Mesenchymal stem cell (in vitro differentiated cells and primary cell): ENCODE measurements at regions not wholly inside any gene's neighbourhood (a gene's known extent, or its start where the extent isn't known, plus 50 kb on each side); places are given as distances from the start of the nearest gene placed in this dataset.

ENCODE experiments used
- DNase-seq: peaks from one replicate; pipeline ENCODE4 v3.0.0-alpha.2; 2013
- H2AFZ ChIP-seq: one replicate; pipeline ENCODE4 v1.6.1; 2013; ENCODE audit warnings: low read depth, mild to moderate bottlenecking, control low read depth, inconsistent platforms, low read length, moderate library complexity
- H2AK5ac ChIP-seq: 2 replicates; pipeline ENCODE4 v1.6.1; 2013; ENCODE audit warnings: low read length, moderate library complexity, mild to moderate bottlenecking, inconsistent platforms; ENCODE audit not compliant: severe bottlenecking
- H2BK120ac ChIP-seq: one replicate; pipeline ENCODE4 v1.6.1; 2013; ENCODE audit warnings: low read depth, mild to moderate bottlenecking, inconsistent platforms, low read length, moderate library complexity
- H2BK12ac ChIP-seq, 2 experiments: one replicate each; pipeline ENCODE4 v1.6.1; 2013; ENCODE audit warnings: inconsistent platforms in 2 of 2, low read length in 2 of 2, mild to moderate bottlenecking in 2 of 2, moderate library complexity in 2 of 2, control low read depth in 1 of 2
- H2BK15ac ChIP-seq: one replicate; pipeline ENCODE4 v1.6.1; 2013; ENCODE audit warnings: mild to moderate bottlenecking, low read depth, inconsistent platforms; ENCODE audit not compliant: poor library complexity, severe bottlenecking
- H2BK5ac ChIP-seq: 2 replicates; pipeline ENCODE4 v1.6.1; 2013; ENCODE audit warnings: low read depth, mild to moderate bottlenecking, low read length, control low read depth, inconsistent platforms; ENCODE audit not compliant: poor library complexity, severe bottlenecking
- H3K14ac ChIP-seq, 2 experiments: one replicate each; pipeline ENCODE4 v1.6.1; 2013; ENCODE audit warnings: inconsistent platforms in 2 of 2, low read length in 2 of 2, control low read depth in 1 of 2, mild to moderate bottlenecking in 1 of 2, moderate library complexity in 1 of 2
- H3K18ac ChIP-seq, 2 experiments: one replicate each; pipeline ENCODE4 v1.6.1; 2013; ENCODE audit warnings: inconsistent platforms in 2 of 2, low read length in 2 of 2, control low read depth in 1 of 2, low read depth in 1 of 2, mild to moderate bottlenecking in 1 of 2
- H3K23ac ChIP-seq, 2 experiments: one replicate each; pipeline ENCODE4 v1.6.1; 2013; ENCODE audit warnings: inconsistent platforms in 2 of 2, low read length in 2 of 2, mild to moderate bottlenecking in 2 of 2, moderate library complexity in 2 of 2, control low read depth in 1 of 2
- H3K27ac ChIP-seq: 2 replicates; pipeline ENCODE4 v1.5.1; 2013; ENCODE audit warnings: mild to moderate bottlenecking, moderate library complexity, low read length, control low read depth, inconsistent platforms; ENCODE audit not compliant: poor library complexity, severe bottlenecking
- H3K27me3 ChIP-seq, 2 experiments: 2 replicates each; pipeline versions ENCODE4 v1.6.1 to v1.7.0; 2013; ENCODE audit warnings: low read length in 2 of 2, mild to moderate bottlenecking in 2 of 2, moderate library complexity in 2 of 2, control low read depth in 1 of 2, inconsistent platforms in 1 of 2; ENCODE audit not compliant: control insufficient read depth in 1 of 2, insufficient read depth in 1 of 2
- H3K36me3 ChIP-seq, 2 experiments: 2 replicates each; pipeline versions ENCODE4 v1.6.1 to v1.7.0; 2013; ENCODE audit warnings: low read length in 2 of 2, control low read depth in 1 of 2, inconsistent platforms in 1 of 2, low read depth in 1 of 2, mild to moderate bottlenecking in 1 of 2; ENCODE audit not compliant: insufficient read depth in 2 of 2, control insufficient read depth in 1 of 2
- H3K4ac ChIP-seq, 2 experiments: one replicate each; pipeline ENCODE4 v1.6.1; 2013; ENCODE audit warnings: inconsistent platforms in 2 of 2, low read length in 2 of 2, mild to moderate bottlenecking in 2 of 2, moderate library complexity in 2 of 2, control low read depth in 1 of 2, low read depth in 1 of 2
- H3K4me1 ChIP-seq: 2 replicates; pipeline ENCODE4 v1.6.1; 2013; ENCODE audit warnings: low read depth, low read length, control low read depth; ENCODE audit not compliant: control insufficient read depth, insufficient read depth
- H3K4me2 ChIP-seq: 2 replicates; pipeline ENCODE4 v1.6.1; 2013; ENCODE audit warnings: low read length, mild to moderate bottlenecking, inconsistent platforms; ENCODE audit not compliant: poor library complexity, severe bottlenecking
- H3K4me3 ChIP-seq, 2 experiments: 2 replicates each; pipeline versions ENCODE4 v1.5.1 to v1.7.0; 2013; ENCODE audit warnings: low read length in 2 of 2, mild to moderate bottlenecking in 2 of 2, control low read depth in 1 of 2, low read depth in 1 of 2; ENCODE audit not compliant: insufficient read depth in 1 of 2
- H3K79me1 ChIP-seq: replicated peaks from 2 replicates; pipeline ENCODE4 v1.6.1; 2013; ENCODE audit warnings: mild to moderate bottlenecking, control low read depth, low read length, inconsistent platforms; ENCODE audit not compliant: poor library complexity, severe bottlenecking
- H3K9ac ChIP-seq: 2 replicates; pipeline ENCODE4 v1.7.0; 2013; ENCODE audit warnings: mild to moderate bottlenecking, low read length, moderate library complexity
- H3K9me3 ChIP-seq: 2 replicates; pipeline ENCODE4 v1.7.0; 2013; ENCODE audit warnings: mild to moderate bottlenecking, low read length; ENCODE audit not compliant: control insufficient read depth
- H4K8ac ChIP-seq: one replicate; pipeline ENCODE4 v1.6.1; 2013; ENCODE audit warnings: inconsistent platforms, mild to moderate bottlenecking, low read length, moderate library complexity
- H4K91ac ChIP-seq: one replicate; pipeline ENCODE4 v1.6.1; 2013; ENCODE audit warnings: mild to moderate bottlenecking, low read length, inconsistent platforms
- WGBS: methylation state at CpG from one replicate; pipeline ENCODE4 v1.1.7; 2013; ENCODE audit warnings: mixed read lengths; 5-methylcytosine and 5-hydroxymethylcytosine counted together

DNA sequence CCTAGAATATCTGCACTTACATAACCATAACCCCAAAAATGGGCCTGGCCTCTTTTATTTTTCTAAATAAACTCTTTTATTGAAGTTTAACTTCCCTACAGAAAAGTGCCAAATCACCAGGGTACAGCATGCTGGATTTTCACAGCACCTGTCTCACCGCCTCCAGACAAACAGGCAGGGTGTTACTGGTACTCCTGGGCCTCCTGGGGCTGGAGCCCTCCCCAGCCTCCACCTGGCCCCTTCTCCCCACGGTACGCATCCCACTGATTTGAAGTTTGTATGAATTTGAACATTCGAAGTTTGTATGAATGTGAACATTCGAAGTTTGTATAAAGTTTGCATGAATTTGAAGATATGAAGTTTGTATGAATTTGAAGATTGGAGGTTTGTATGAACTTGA, 232.1 kb downstream of the NDUFA10 start:
- Histone ChIP-seq H3K9me3 (peaks cover 5% of the 10 kb centered on the region), H2AFZ (no peak overlapping the region), H3K4me1 (no peaks in the 10 kb centered on the region), H3K4ac (no peak overlapping the region), H3K23ac (no peak overlapping the region), H2BK15ac (no peak overlapping the region), H3K79me1 (no peaks in the 10 kb centered on the region), H3K4me3 (no peak overlapping the region), H2BK120ac (no peak overlapping the region), H2AK5ac (no peak overlapping the region), H2BK12ac (no peak overlapping the region), H3K27me3 (peaks cover 0 to 29% of the 10 kb centered on the region in 2 experiments), H3K27ac (no peak overlapping the region), H3K36me3 (no peaks in the 10 kb centered on the region), H3K18ac (no peak overlapping the region), H3K9ac (no peak overlapping the region), H3K4me2 (no peak overlapping the region), H3K14ac (no peak overlapping the region), H4K91ac (no peak overlapping the region), H2BK5ac (no peak overlapping the region), H4K8ac (no peak overlapping the region)
- WGBS, result 79% methylated on average over 5 of the region's 5 CpGs
- DNase-seq, result no peak

- Histone ChIP-seq H3K4me2 (no peak overlapping the region), H2BK5ac (no peak overlapping the region), H3K9me3 (no peaks in the 10 kb centered on the region), H3K14ac (no peak overlapping the region), H2BK12ac (no peak overlapping the region), H3K79me1 (no peaks in the 10 kb centered on the region), H4K8ac (no peak overlapping the region), H2AK5ac (no peak overlapping the region), H3K36me3 (no peaks in the 10 kb centered on the region), H3K4me1 (no peaks in the 10 kb centered on the region), H3K23ac (no peak overlapping the region), H2BK15ac (no peak overlapping the region), H2BK120ac (no peak overlapping the region), H2AFZ (no peak overlapping the region), H3K18ac (no peak overlapping the region), H3K27ac (no peak overlapping the region), H3K4me3 (no peak overlapping the region), H4K91ac (no peak overlapping the region), H3K27me3 (peaks cover 0 to 33% of the 10 kb centered on the region in 2 experiments), H3K4ac (no peak overlapping the region), H3K9ac (no peak overlapping the region)
- WGBS, result 72% methylated on average over 18 of the region's 18 CpGs
- DNase-seq, result no peak
Measured at GRCh38 chr2:239792405-239793084, 232.6 kb downstream of the NDUFA10 start.

DNA sequence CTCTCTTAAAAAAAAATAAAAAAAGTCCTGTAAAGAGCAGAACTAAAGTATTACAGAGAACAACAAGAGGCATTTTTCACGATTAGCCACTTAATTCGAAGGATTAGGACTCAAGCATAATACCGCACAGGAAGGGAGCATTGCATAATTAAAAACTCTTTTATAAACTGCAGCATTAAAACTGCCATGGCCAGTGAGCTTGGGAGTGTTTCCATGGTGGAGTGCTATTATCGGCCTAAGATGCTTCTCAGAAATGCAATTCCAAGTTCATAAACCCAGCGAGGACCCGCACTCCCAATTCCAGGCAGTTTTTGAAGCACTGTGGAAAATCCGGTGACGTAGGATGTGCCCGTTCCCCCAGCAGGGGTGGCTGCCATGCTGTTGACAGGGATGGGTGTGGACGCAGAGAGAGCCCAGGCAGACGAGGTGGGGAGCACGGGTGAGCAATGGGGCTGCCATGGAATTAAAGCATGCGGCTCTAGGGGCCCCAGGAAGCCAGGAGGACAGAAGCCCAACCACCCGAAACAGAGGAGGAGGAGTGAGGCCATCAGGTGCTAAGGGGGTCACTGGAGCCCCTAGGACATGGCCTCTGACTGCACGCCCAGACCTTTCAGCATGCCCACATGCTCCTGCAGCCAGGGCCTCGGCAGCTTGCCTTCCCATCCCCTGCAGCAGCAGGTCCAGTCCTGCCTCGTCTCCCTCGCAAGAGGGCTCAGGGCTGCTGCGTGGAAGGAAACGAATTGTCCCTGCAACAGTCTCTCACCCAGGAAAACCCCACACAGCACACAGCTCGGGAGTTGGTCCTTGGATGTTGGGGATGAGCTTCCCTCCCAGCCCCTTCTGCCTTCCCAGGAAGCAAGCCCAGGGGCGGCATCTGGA, 233.4 kb downstream of the NDUFA10 start:
- Histone ChIP-seq H3K23ac (no peak overlapping the region), H2AFZ (no peak overlapping the region), H3K14ac (no peak overlapping the region), H3K27me3 (peaks cover 0 to 38% of the 10 kb centered on the region in 2 experiments), H3K9me3 (no peaks in the 10 kb centered on the region), H2BK120ac (no peak overlapping the region), H3K18ac (no peak overlapping the region), H4K91ac (no peak overlapping the region), H3K4ac (no peak overlapping the region), H3K4me2 (no peak overlapping the region), H2AK5ac (no peak overlapping the region), H3K79me1 (no peaks in the 10 kb centered on the region), H3K27ac (no peak overlapping the region), H4K8ac (no peak overlapping the region), H2BK5ac (no peak overlapping the region), H3K36me3 (no peaks in the 10 kb centered on the region), H2BK12ac (no peak overlapping the region), H2BK15ac (no peak overlapping the region), H3K9ac (no peak overlapping the region), H3K4me1 (no peaks in the 10 kb centered on the region), H3K4me3 (no peak overlapping the region)
- no peak for DNase-seq
- 85% methylated on average over 19 of the region's 22 CpGs for WGBS

GRCh38 chr2:239790721-239791120, 234.4 kb downstream of the NDUFA10 start:
- Histone ChIP-seq H3K9ac (no peak overlapping the region), H4K91ac (no peak overlapping the region), H3K27me3 (peaks cover 0 to 38% of the 10 kb centered on the region in 2 experiments), H2AFZ (no peak overlapping the region), H2BK15ac (no peak overlapping the region), H3K9me3 (no peaks in the 10 kb centered on the region), H3K79me1 (no peaks in the 10 kb centered on the region), H3K4me1 (no peaks in the 10 kb centered on the region), H3K18ac (no peak overlapping the region), H3K36me3 (no peaks in the 10 kb centered on the region), H3K27ac (no peak overlapping the region), H3K14ac (no peak overlapping the region), H4K8ac (no peak overlapping the region), H3K23ac (no peak overlapping the region), H2BK12ac (no peak overlapping the region), H3K4me3 (no peak overlapping the region), H3K4me2 (no peak overlapping the region), H3K4ac (no peak overlapping the region), H2AK5ac (no peak overlapping the region), H2BK120ac (no peak overlapping the region), H2BK5ac (no peak overlapping the region)
- no peak for DNase-seq
- WGBS, result 81% methylated on average over 8 of the region's 9 CpGs
